ENCODE measurements at regions not wholly inside any gene's neighbourhood (a gene's known extent, or its start where the extent isn't known, plus 50 kb on each side); places are given as distances from the start of the nearest gene placed in this dataset.
"Not testable (repeated sequence)": the region's sequence is repeated elsewhere in the genome, so short reads cannot be mapped to it uniquely, and the experiment has no call there.

DNA sequence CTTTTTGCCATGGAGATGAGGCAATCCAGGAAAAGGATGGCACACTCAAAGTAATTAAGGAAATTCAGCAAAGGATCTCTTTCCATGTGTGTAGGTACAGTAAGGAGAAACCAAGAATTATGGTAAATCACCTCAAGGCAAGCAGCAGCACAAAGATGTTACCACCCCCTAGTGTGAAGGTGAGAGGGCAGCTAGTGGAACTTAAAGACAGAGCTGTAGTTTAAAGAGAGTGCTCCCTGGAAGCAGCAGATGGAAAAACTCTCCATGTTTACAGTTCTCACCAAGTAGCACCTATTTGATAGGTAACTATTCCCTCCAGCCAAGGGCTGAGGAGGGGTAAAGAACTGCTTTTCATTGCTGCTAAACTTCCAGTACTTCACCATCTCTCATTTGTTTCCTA is 860.4 kb upstream of the CRIM1 start:
- TF ChIP-seq, protein P1, sequence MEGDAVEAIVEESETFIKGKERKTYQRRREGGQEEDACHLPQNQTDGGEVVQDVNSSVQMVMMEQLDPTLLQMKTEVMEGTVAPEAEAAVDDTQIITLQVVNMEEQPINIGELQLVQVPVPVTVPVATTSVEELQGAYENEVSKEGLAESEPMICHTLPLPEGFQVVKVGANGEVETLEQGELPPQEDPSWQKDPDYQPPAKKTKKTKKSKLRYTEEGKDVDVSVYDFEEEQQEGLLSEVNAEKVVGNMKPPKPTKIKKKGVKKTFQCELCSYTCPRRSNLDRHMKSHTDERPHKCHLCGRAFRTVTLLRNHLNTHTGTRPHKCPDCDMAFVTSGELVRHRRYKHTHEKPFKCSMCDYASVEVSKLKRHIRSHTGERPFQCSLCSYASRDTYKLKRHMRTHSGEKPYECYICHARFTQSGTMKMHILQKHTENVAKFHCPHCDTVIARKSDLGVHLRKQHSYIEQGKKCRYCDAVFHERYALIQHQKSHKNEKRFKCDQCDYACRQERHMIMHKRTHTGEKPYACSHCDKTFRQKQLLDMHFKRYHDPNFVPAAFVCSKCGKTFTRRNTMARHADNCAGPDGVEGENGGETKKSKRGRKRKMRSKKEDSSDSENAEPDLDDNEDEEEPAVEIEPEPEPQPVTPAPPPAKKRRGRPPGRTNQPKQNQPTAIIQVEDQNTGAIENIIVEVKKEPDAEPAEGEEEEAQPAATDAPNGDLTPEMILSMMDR (IDR thresholded peaks at IDR 0.05; ENCODE audit: control insufficient read depth, insufficient read depth, low read depth, low read length, missing control alignments) = no peak

DNA sequence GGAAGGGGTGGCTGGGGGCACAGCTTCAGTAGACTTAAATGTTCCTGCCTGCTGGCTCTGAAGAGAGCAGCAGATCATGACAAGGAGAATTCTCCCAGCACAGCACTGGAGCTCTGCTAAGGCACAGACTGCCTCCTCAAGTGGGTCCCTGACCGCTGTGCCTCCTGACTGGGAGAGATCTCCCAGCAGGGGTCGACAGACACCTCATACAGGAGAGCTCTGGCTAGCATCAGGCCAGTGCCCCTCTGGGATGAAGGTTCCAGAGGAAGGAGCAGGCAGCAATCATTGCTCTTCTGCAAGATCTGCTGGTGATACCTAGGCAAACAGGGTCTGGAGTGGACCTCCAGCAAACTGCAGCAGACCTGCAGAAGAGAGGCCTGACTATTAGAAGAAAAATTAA is 877.5 kb upstream of the CRIM1 start:
- H3K4me3 ChIP-seq (ENCODE audit: control insufficient read depth, low read depth, low read length); DNase-seq (ENCODE audit: low read depth): not testable (repeated sequence)

More for the DNA sequence above, 860.4 kb upstream of the CRIM1 start:
- DNase-seq (ENCODE audit: low read depth) = no peak
- H3K4me3 ChIP-seq (ENCODE audit: control insufficient read depth, low read depth, low read length) = no peak overlapping the region

DNA sequence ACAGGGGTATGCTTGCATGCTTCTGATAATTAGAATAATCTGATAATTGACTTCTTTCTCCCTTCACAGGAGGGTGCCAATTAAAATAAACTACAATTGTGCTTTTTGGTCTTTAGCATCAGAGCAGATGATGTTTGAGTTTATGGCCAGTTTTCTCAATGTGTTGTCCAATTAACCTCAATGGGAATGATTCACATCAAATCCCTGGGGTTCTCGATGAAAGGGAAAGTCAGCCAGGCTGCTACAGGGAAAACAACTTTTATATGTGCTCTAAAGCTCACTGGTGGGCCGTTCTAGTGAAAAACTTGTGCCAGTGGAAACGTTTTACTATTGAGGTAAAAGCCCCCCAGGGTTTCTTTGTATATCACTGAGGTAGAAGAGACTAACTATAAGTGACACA is 887.3 kb upstream of the CRIM1 start:
- DNase-seq (ENCODE audit: low read depth) = no peak
- TF ChIP-seq, protein P1 (IDR thresholded peaks at IDR 0.05; ENCODE audit: control insufficient read depth, insufficient read depth, low read depth, low read length, missing control alignments) = no peak
- no peak overlapping the region for H3K4me3 ChIP-seq (ENCODE audit: control insufficient read depth, low read depth, low read length)

DNA sequence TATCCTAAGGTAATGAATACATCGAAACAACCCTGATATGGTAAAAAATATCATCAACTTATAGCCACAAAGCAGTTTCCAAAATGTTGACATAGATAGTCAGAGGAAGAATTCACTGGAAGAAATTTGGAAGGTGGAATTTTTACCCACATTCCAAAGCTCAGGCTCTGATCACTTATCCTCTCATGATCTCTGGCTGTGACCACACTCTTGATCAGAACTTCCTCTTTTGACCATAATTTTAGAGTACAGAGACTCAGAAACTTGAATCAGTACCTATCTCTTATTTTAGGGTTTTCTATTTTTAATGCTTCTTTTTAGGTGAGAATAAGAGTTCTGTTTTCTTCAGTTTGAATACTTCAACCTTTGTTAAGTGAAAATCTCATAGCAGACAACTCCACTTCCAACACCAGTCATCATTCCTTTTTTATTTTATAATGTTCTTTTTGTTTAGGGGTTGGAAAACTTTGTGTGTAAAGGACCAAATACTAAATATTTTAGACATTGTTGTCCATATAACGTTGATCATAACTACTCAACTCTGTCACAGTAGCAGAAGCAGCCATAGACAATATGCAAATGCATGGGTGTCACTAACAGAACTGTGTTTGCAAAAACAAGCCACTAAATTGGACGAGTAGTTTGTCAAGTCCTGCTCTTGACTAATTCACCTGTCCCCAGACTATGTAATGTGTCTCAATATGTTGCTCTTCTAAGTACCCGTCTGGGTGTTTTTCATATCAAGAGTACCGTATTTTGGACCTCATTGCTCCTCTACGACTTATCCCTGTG is 891.6 kb upstream of the CRIM1 start:
- TF ChIP-seq, protein P1 (IDR thresholded peaks at IDR 0.05; ENCODE audit: control insufficient read depth, insufficient read depth, low read depth, low read length, missing control alignments) = no peak
- no peak for DNase-seq (ENCODE audit: low read depth)

DNA sequence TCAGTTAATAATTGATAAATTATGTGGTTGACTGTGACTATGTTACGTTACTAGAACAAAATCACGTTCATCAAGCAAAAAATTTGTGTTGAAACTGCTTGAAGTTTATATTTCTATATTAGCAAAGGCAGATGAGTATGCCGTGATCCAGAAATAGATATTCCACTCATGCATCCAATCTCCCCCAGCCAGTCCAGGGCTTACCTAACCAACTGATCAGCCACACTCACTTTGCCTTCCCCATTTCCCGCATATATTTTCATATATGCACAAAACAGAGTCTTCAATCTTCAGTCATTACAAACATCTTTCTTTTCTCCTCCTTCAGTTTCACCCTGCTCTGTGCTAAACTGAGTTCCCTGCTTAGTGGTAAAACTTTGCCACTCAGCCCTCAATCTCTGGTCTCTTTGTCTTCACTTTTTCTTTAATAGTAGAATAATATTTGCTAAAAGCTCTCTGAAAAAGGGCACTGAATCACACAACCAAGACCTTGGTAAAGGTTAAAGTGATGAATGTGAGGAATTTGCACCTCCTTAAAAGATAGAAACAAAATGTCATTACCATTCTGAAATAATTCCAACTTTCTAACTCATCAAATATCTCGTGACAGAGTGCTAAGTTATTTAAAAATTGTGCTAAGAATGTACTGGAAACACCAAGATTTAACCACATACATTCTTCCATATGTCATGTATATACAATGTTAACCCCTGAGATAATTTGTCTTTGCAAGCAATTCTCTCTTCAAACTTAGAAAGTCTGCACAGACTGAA is 893.2 kb upstream of the CRIM1 start:
- no peak overlapping the region for H3K4me3 ChIP-seq (ENCODE audit: control insufficient read depth, low read depth, low read length)
- TF ChIP-seq, protein P1 (IDR thresholded peaks at IDR 0.05; ENCODE audit: control insufficient read depth, insufficient read depth, low read depth, low read length, missing control alignments) = no peak
- DNase-seq (ENCODE audit: low read depth) = no peak

More for the DNA sequence above, 891.6 kb upstream of the CRIM1 start:
- H3K4me3 ChIP-seq (ENCODE audit: control insufficient read depth, low read depth, low read length) = no peak overlapping the region

DNA sequence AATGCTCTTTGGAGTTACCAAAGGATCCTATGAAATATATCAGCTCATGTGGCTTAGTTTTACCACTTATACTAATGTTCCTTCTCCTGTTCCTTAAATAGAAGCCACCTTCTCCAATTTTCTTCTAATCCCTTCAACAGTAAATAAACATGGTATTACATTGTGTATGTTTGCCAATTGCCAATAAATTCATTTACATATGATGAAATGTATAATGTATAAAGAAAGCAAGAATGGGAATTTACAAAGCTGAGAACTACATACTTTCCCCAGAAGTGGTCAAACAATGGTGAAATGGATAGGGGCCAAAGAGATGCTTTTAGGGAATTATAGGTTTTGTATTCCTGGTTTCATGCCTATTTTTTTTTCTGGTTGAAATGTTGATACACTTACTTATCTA is 894.2 kb upstream of the CRIM1 start:
- no peak for DNase-seq (ENCODE audit: low read depth)
- TF ChIP-seq, protein P1 (IDR thresholded peaks at IDR 0.05; ENCODE audit: control insufficient read depth, insufficient read depth, low read depth, low read length, missing control alignments) = no peak
- H3K4me3 ChIP-seq (ENCODE audit: control insufficient read depth, low read depth, low read length) = no peak overlapping the region
